VCaP (cell line): ENCODE measurements at regions not wholly inside any gene's neighbourhood (a gene's known extent, or its start where the extent isn't known, plus 50 kb on each side); places are given as distances from the start of the nearest gene placed in this dataset.

ENCODE experiments used
- H3K27ac ChIP-seq: fragments of 450-650 bp; 2 replicates; pipeline ENCODE4 v1.5.1; 2017
- TF ChIP-seq, protein P1 (sequence below): fragments of 450-650 bp; conservative IDR thresholded peaks from 2 replicates; pipeline ENCODE4 v1.5.1; 2017; ENCODE audit warnings: mild to moderate bottlenecking, moderate library complexity

GRCh38 chr5:135178476-135179155 lies 144.6 kb upstream of the PITX1 start:
- peak overlapping the region; percentile 31 for H3K27ac ChIP-seq
- TF ChIP-seq, protein P1, sequence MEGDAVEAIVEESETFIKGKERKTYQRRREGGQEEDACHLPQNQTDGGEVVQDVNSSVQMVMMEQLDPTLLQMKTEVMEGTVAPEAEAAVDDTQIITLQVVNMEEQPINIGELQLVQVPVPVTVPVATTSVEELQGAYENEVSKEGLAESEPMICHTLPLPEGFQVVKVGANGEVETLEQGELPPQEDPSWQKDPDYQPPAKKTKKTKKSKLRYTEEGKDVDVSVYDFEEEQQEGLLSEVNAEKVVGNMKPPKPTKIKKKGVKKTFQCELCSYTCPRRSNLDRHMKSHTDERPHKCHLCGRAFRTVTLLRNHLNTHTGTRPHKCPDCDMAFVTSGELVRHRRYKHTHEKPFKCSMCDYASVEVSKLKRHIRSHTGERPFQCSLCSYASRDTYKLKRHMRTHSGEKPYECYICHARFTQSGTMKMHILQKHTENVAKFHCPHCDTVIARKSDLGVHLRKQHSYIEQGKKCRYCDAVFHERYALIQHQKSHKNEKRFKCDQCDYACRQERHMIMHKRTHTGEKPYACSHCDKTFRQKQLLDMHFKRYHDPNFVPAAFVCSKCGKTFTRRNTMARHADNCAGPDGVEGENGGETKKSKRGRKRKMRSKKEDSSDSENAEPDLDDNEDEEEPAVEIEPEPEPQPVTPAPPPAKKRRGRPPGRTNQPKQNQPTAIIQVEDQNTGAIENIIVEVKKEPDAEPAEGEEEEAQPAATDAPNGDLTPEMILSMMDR, result no peak

DNA sequence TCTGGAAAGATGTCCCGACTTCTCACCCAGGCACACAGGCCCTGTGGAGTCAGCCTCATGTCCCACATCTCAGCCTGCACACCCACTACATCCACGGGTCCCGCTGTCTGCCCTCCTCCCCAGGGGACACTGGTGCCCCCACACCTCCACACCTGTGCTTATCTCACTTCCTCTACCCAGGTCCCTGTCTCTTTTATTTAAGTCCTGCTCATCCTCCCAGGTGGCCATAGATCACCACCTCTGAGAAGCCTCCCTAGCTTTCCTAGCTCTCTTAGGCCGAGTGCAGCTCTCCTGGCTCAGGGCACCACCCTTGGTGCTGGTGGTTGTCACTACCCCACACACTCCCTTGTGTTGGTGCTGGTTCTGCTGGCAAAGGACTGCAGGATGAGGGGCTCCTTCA lies 143.6 kb upstream of the PITX1 start:
- TF ChIP-seq, protein P1, result no peak
- H3K27ac ChIP-seq, result no peak overlapping the region

DNA sequence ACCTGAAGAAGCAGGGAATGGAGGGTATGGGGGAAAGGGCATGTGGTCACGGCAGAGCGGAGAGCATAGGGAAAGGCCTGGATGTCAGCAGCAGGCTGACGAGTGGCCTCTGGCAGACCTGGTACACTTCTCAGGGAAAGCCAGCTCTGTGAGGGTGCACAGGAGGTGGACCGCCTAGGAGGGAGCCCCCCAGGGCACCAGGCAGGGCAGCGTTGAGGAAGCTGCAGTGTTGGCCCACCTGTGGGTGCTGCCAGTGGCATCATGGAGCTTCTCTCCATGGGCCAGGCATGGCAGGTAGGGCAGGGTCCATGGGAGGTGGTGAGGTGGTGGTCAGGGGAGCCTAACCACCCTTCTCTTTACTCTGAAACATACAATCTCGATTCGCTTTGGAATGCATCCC lies 143.0 kb upstream of the PITX1 start:
- TF ChIP-seq, protein P1, result no peak
- no peak overlapping the region for H3K27ac ChIP-seq

GRCh38 chr5:135174315-135175096 lies 140.5 kb upstream of the PITX1 start:
- no peak overlapping the region for H3K27ac ChIP-seq
- TF ChIP-seq, protein P1, result no peak

- H3K27ac ChIP-seq, result no peak overlapping the region
- TF ChIP-seq, protein P1, result no peak
Measured at GRCh38 chr5:135173662-135174290, 139.7 kb upstream of the PITX1 start.

- TF ChIP-seq, protein P1, result no peak
- no peak overlapping the region for H3K27ac ChIP-seq
Measured at GRCh38 chr5:135172718-135173117, 138.7 kb upstream of the PITX1 start.

DNA sequence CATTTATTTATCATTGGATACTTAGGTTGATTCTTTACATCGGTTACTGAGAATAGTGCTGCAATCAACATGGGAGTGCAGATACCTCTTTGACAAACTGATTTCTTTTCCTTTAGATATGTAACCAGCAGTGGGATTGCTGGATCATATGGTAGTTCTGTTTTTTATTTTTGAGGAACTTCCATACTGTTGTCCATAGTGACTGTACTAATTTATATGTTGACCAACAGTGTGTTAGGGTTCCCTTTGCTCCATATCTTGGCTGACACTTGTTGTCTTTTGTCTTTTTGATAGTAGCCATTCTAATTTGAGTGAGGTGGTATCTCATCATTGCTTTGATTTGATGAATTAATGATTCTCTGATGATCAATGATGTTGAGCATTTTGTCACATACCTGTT lies 137.3 kb upstream of the PITX1 start:
- TF ChIP-seq, protein P1, result no peak

More for the DNA sequence above, 137.3 kb upstream of the PITX1 start:
- no peak overlapping the region for H3K27ac ChIP-seq
